Breast epithelium (tissue), 3 donors: ENCODE measurements at regions not wholly inside any gene's neighbourhood (a gene's known extent, or its start where the extent isn't known, plus 50 kb on each side); places are given as distances from the start of the nearest gene placed in this dataset.

ENCODE experiments used
- POLR2AphosphoS5 ChIP-seq, 3 donors: sonication (generic); formaldehyde crosslinking; IDR thresholded peaks; one replicate each; pipeline ENCODE4 v1.6.1; 2017; ENCODE audit warnings: antibody characterized with exemption in 3 of 3
- TF ChIP-seq, protein P1 (sequence below), 3 donors: fragments of 450-650 bp; IDR thresholded peaks; one replicate each; pipeline ENCODE4 v1.5.1; 2016 to 2017; ENCODE audit warnings: antibody characterized with exemption in 3 of 3, mild to moderate bottlenecking in 3 of 3, moderate library complexity in 3 of 3

DNA sequence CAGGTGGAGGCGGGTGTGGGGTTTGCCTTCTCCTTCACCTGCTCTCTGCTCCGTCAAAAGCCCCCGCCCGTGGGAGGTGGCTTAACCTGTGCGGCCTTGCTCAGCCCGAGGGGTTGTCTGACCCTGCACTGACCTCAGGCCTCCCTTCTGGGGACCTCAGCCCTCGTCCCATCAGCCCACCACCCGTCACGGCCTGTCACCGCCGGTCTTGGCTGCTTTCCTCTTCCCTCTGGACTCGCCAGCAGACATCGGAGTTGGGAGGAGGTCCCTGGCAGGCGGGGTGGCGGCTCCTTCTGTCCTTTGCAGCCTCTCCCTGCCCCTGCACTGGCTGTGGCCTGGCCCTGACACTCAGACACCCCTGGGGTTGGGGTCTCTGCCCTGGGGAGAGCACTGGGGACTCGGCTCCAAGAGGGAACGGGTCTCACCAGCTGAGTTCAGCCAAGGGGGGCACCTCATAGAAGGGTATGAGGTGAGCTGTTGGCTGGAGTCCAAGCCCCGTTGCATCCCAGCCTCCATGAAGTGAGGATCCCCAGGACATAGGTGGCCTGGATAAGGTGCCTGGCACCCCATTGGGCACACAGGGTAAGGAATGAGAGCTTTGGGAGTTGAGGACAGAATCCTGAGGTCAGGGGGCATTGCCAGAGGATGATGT, 999.6 kb downstream of the BRD1 start:
- TF ChIP-seq, protein P1, sequence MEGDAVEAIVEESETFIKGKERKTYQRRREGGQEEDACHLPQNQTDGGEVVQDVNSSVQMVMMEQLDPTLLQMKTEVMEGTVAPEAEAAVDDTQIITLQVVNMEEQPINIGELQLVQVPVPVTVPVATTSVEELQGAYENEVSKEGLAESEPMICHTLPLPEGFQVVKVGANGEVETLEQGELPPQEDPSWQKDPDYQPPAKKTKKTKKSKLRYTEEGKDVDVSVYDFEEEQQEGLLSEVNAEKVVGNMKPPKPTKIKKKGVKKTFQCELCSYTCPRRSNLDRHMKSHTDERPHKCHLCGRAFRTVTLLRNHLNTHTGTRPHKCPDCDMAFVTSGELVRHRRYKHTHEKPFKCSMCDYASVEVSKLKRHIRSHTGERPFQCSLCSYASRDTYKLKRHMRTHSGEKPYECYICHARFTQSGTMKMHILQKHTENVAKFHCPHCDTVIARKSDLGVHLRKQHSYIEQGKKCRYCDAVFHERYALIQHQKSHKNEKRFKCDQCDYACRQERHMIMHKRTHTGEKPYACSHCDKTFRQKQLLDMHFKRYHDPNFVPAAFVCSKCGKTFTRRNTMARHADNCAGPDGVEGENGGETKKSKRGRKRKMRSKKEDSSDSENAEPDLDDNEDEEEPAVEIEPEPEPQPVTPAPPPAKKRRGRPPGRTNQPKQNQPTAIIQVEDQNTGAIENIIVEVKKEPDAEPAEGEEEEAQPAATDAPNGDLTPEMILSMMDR (IDR thresholded peaks at IDR 0.05), result no peak
- no peak for TF ChIP-seq POLR2AphosphoS5 (IDR thresholded peaks at IDR 0.05)
